ENCODE measurements at regions not wholly inside any gene's neighbourhood (a gene's known extent, or its start where the extent isn't known, plus 50 kb on each side); places are given as distances from the start of the nearest gene placed in this dataset.

DNA sequence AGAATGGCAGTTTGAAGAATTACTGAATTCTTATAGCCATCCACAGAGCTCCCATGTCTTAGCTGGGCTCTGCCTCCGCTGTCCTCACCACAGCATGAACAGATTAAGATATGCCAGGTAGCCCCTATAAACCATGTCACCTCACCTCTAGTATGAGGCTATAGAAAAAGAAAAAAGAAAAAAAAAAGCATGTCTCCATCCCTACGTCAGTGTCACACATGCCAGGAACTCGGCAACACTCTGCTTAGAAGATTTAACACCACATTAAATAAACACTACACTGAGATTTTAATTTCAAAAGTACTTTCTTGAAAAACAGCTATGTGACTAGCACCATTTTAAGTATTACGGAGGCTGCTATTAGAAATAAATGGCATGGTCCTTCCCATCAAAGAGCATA, 149.4 kb downstream of the CAPZA3 start:
- TF ChIP-seq, protein P1, sequence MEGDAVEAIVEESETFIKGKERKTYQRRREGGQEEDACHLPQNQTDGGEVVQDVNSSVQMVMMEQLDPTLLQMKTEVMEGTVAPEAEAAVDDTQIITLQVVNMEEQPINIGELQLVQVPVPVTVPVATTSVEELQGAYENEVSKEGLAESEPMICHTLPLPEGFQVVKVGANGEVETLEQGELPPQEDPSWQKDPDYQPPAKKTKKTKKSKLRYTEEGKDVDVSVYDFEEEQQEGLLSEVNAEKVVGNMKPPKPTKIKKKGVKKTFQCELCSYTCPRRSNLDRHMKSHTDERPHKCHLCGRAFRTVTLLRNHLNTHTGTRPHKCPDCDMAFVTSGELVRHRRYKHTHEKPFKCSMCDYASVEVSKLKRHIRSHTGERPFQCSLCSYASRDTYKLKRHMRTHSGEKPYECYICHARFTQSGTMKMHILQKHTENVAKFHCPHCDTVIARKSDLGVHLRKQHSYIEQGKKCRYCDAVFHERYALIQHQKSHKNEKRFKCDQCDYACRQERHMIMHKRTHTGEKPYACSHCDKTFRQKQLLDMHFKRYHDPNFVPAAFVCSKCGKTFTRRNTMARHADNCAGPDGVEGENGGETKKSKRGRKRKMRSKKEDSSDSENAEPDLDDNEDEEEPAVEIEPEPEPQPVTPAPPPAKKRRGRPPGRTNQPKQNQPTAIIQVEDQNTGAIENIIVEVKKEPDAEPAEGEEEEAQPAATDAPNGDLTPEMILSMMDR (IDR thresholded peaks at IDR 0.05; ENCODE audit: insufficient read depth, low read depth, low read length) = no peak
- TF ChIP-seq EZH2 (IDR thresholded peaks at IDR 0.05; ENCODE audit: insufficient read depth, low read length) = no peak

All from astrocyte (in vitro differentiated cells and primary cell).